T-helper 22 cell (primary cell): ENCODE measurements at regions not wholly inside any gene's neighbourhood (a gene's known extent, or its start where the extent isn't known, plus 50 kb on each side); places are given as distances from the start of the nearest gene placed in this dataset.
A peak's percentile ranks its signal among the peaks of the same experiment; 100 is the strongest.

ENCODE experiments used
- DNase-seq: peaks from one replicate; pipeline ENCODE4 v3.0.0-alpha.2; 2020; ENCODE audit warnings: low read depth

GRCh38 chr4:128483816-128484215 is 196.2 kb upstream of the PGRMC2 start:
- DNase-seq: no peak

GRCh38 chr4:128483041-128483440 is 195.4 kb upstream of the PGRMC2 start:
- no peak for DNase-seq

- no peak for DNase-seq
Observed at GRCh38 chr4:128481752-128482480, 194.3 kb upstream of the PGRMC2 start.

GRCh38 chr4:128480945-128481344 is 193.3 kb upstream of the PGRMC2 start:
- no peak for DNase-seq

GRCh38 chr4:128477540-128477939 is 189.9 kb upstream of the PGRMC2 start:
- DNase-seq: no peak

GRCh38 chr4:128475597-128475996 is 188.0 kb upstream of the PGRMC2 start:
- DNase-seq: no peak

- DNase-seq: no peak
Observed at GRCh38 chr4:128471576-128471975, 184.0 kb upstream of the PGRMC2 start.

- DNase-seq: no peak
Observed at GRCh38 chr4:128470492-128471053, 183.0 kb upstream of the PGRMC2 start.

- DNase-seq: no peak
Observed at GRCh38 chr4:128468123-128468989, 180.7 kb upstream of the PGRMC2 start.

- no peak for DNase-seq
Observed at GRCh38 chr4:128465523-128465922, 177.9 kb upstream of the PGRMC2 start.

- DNase-seq: no peak
Observed at GRCh38 chr4:128463006-128463405, 175.4 kb upstream of the PGRMC2 start.

GRCh38 chr4:128462103-128462783 is 174.6 kb upstream of the PGRMC2 start:
- DNase-seq: no peak

- no peak for DNase-seq
Observed at GRCh38 chr4:128461291-128462102, 173.9 kb upstream of the PGRMC2 start.

- DNase-seq: no peak
Observed at GRCh38 chr4:128459547-128459946, 171.9 kb upstream of the PGRMC2 start.

- DNase-seq: no peak
Observed at GRCh38 chr4:128458816-128459215, 171.2 kb upstream of the PGRMC2 start.

GRCh38 chr4:128457726-128458125 is 170.1 kb upstream of the PGRMC2 start:
- no peak for DNase-seq

- DNase-seq: no peak
Observed at GRCh38 chr4:128456171-128456570, 168.6 kb upstream of the PGRMC2 start.

GRCh38 chr4:128455480-128455879 is 167.9 kb upstream of the PGRMC2 start:
- no peak for DNase-seq

- DNase-seq: no peak
Observed at GRCh38 chr4:128454881-128455280, 167.3 kb upstream of the PGRMC2 start.

- DNase-seq: peak; percentile 5
Observed at GRCh38 chr4:128454281-128454871, 166.8 kb upstream of the PGRMC2 start.

GRCh38 chr4:128452415-128452814 is 164.8 kb upstream of the PGRMC2 start:
- DNase-seq: no peak
